Urinary bladder (tissue), 3 donors: ENCODE measurements at regions not wholly inside any gene's neighbourhood (a gene's known extent, or its start where the extent isn't known, plus 50 kb on each side); places are given as distances from the start of the nearest gene placed in this dataset.

ENCODE experiments used
- DNase-seq: peaks from one replicate; pipeline ENCODE4 v3.0.0-alpha.2; 2015; ENCODE audit errors: extremely low spot score
- H3K27ac ChIP-seq: one replicate; pipeline ENCODE4 v1.5.1; 2013; ENCODE audit warnings: low read depth, mild to moderate bottlenecking, moderate library complexity
- H3K36me3 ChIP-seq: one replicate; pipeline ENCODE4 v1.6.1; 2013; ENCODE audit warnings: mild to moderate bottlenecking, moderate library complexity; ENCODE audit not compliant: insufficient read depth
- H3K4me1 ChIP-seq: one replicate; pipeline ENCODE4 v1.6.1; 2013; ENCODE audit warnings: mild to moderate bottlenecking, moderate library complexity; ENCODE audit not compliant: insufficient read depth
- H3K4me3 ChIP-seq: one replicate; pipeline ENCODE4 v1.5.1; 2013; ENCODE audit warnings: low read depth, low read length
- WGBS: extraction: QIAGEN DNeasy Blood & Tissue Kit; methylation state at CpG from one replicate; pipeline ENCODE4 v1.1.7; 2013; 5-methylcytosine and 5-hydroxymethylcytosine counted together
- donor health status: healthy with polysubstance abuse.
- donor health status: healthy.

- no peak for DNase-seq
- no peaks in the 10 kb centered on the region for H3K4me1 ChIP-seq
- no peaks in the 10 kb centered on the region for H3K36me3 ChIP-seq
- no peak overlapping the region for H3K4me3 ChIP-seq
- WGBS = 90% methylated on average over 4 of the region's 4 CpGs
- no peak overlapping the region for H3K27ac ChIP-seq
Measured at GRCh38 chr10:9296190-9296589, 1241.7 kb downstream of the GATA3 start.

GRCh38 chr10:9297580-9297979, 1243.1 kb downstream of the GATA3 start:
- 52% methylated on average over 3 of the region's 3 CpGs for WGBS
- Histone ChIP-seq H3K36me3 (no peaks in the 10 kb centered on the region), H3K27ac (no peak overlapping the region), H3K4me3 (no peak overlapping the region), H3K4me1 (no peaks in the 10 kb centered on the region)
- no peak for DNase-seq

- WGBS = 81% methylated on average over 2 of the region's 2 CpGs
- Histone ChIP-seq H3K4me3 (no peak overlapping the region), H3K4me1 (no peaks in the 10 kb centered on the region), H3K36me3 (no peaks in the 10 kb centered on the region), H3K27ac (no peak overlapping the region)
- no peak for DNase-seq
Measured at GRCh38 chr10:9299966-9300365, 1245.5 kb downstream of the GATA3 start.

- Histone ChIP-seq H3K4me1 (no peaks in the 10 kb centered on the region), H3K27ac (no peak overlapping the region), H3K4me3 (no peak overlapping the region), H3K36me3 (no peaks in the 10 kb centered on the region)
- 53% methylated on average over 2 of the region's 2 CpGs for WGBS
- no peak for DNase-seq
Measured at GRCh38 chr10:9301148-9301547, 1246.7 kb downstream of the GATA3 start.

- no peaks in the 10 kb centered on the region for H3K36me3 ChIP-seq
- H3K27ac ChIP-seq = no peak overlapping the region
- WGBS = 55% methylated on average over 4 of the region's 4 CpGs
- DNase-seq = no peak
- H3K4me3 ChIP-seq = no peak overlapping the region
- H3K4me1 ChIP-seq = no peaks in the 10 kb centered on the region
Measured at GRCh38 chr10:9301554-9301953, 1247.1 kb downstream of the GATA3 start.

GRCh38 chr10:9302140-9302746, 1247.8 kb downstream of the GATA3 start:
- no peaks in the 10 kb centered on the region for H3K36me3 ChIP-seq
- peak; percentile 35 for DNase-seq

GRCh38 chr10:9305018-9305655, 1250.6 kb downstream of the GATA3 start:
- DNase-seq = no peak
- no peaks in the 10 kb centered on the region for H3K36me3 ChIP-seq
- 60% methylated on average over 6 of the region's 6 CpGs for WGBS
- H3K4me3 ChIP-seq = no peak overlapping the region
- H3K4me1 ChIP-seq = no peaks in the 10 kb centered on the region
- no peak overlapping the region for H3K27ac ChIP-seq

More at GRCh38 chr10:9302140-9302746, 1247.8 kb downstream of the GATA3 start:
- H3K4me3 ChIP-seq = no peak overlapping the region
- H3K27ac ChIP-seq = no peak overlapping the region
- H3K4me1 ChIP-seq = no peaks in the 10 kb centered on the region
- WGBS = 35% methylated on average over 3 of the region's 3 CpGs

GRCh38 chr10:9311702-9312499, 1257.4 kb downstream of the GATA3 start:
- Histone ChIP-seq H3K27ac (no peak overlapping the region), H3K4me3 (no peak overlapping the region), H3K36me3 (no peaks in the 10 kb centered on the region), H3K4me1 (no peaks in the 10 kb centered on the region)
- DNase-seq = no peak
- WGBS = 66% methylated on average over 4 of the region's 4 CpGs

GRCh38 chr10:9315292-9315691, 1260.8 kb downstream of the GATA3 start:
- H3K4me3 ChIP-seq = no peak overlapping the region
- H3K4me1 ChIP-seq = no peaks in the 10 kb centered on the region
- no peak for DNase-seq
- H3K27ac ChIP-seq = no peak overlapping the region
- no peaks in the 10 kb centered on the region for H3K36me3 ChIP-seq

GRCh38 chr10:9331583-9332008, 1277.1 kb downstream of the GATA3 start:
- no peak overlapping the region for H3K27ac ChIP-seq
- no peaks in the 10 kb centered on the region for H3K4me1 ChIP-seq
- H3K36me3 ChIP-seq = no peaks in the 10 kb centered on the region
- no peak overlapping the region for H3K4me3 ChIP-seq
- DNase-seq = peak; percentile 51
- WGBS = 25% methylated on average over 3 of the region's 3 CpGs

GRCh38 chr10:9334270-9334669, 1279.8 kb downstream of the GATA3 start:
- WGBS = 92% methylated on average over 3 of the region's 3 CpGs
- Histone ChIP-seq H3K36me3 (no peaks in the 10 kb centered on the region), H3K4me1 (no peaks in the 10 kb centered on the region), H3K27ac (no peak overlapping the region), H3K4me3 (no peak overlapping the region)
- no peak for DNase-seq

GRCh38 chr10:9339716-9340115, 1285.2 kb downstream of the GATA3 start:
- Histone ChIP-seq H3K36me3 (no peaks in the 10 kb centered on the region), H3K27ac (no peak overlapping the region), H3K4me3 (no peak overlapping the region), H3K4me1 (no peaks in the 10 kb centered on the region)
- DNase-seq = no peak
- WGBS = 40% methylated on average over 1 of the region's 1 CpG

GRCh38 chr10:9342885-9343570, 1288.5 kb downstream of the GATA3 start:
- H3K4me1 ChIP-seq = no peaks in the 10 kb centered on the region
- no peaks in the 10 kb centered on the region for H3K36me3 ChIP-seq
- H3K27ac ChIP-seq = no peak overlapping the region
- 43% methylated on average over 5 of the region's 5 CpGs for WGBS
- no peak for DNase-seq
- no peak overlapping the region for H3K4me3 ChIP-seq
